Vagina (tissue), 2 donors: ENCODE measurements at regions not wholly inside any gene's neighbourhood (a gene's known extent, or its start where the extent isn't known, plus 50 kb on each side); places are given as distances from the start of the nearest gene placed in this dataset.

Source experiments
- CTCF ChIP-seq, 3 experiments: fragments of 450-650 bp in 2 of 3; fragments of 200-600 bp in 1 of 3; sonication (generic) in 1 of 3; IDR thresholded peaks; one replicate each; pipeline ENCODE4 v1.5.1; 2017 to 2019; ENCODE audit warnings: antibody characterized with exemption in 3 of 3, mild to moderate bottlenecking in 2 of 3, moderate library complexity in 2 of 3
- POLR2A ChIP-seq, 2 donors: fragments of 450-650 bp; IDR thresholded peaks; one replicate each; pipeline ENCODE4 v1.6.1; 2017; ENCODE audit warnings: antibody characterized with exemption in 2 of 2, mild to moderate bottlenecking in 2 of 2, moderate library complexity in 2 of 2
- POLR2AphosphoS5 ChIP-seq, 2 donors: sonication (generic); formaldehyde crosslinking; IDR thresholded peaks; one replicate each; pipeline ENCODE4 v1.9.0; 2017; ENCODE audit warnings: antibody characterized with exemption in 2 of 2, mild to moderate bottlenecking in 2 of 2, low read depth in 1 of 2; ENCODE audit not compliant: insufficient read depth in 1 of 2

- TF ChIP-seq CTCF (IDR thresholded peaks at IDR 0.05) (no peak), POLR2A (IDR thresholded peaks at IDR 0.05) (no peak), POLR2AphosphoS5 (IDR thresholded peaks at IDR 0.05; ENCODE audit: insufficient read depth in 1 of 2, low read depth in 1 of 2) (no peak)
Observed at GRCh38 chr18:4637876-4638275, 182.8 kb upstream of the DLGAP1 start.
